ENCODE measurements at regions not wholly inside any gene's neighbourhood (a gene's known extent, or its start where the extent isn't known, plus 50 kb on each side); places are given as distances from the start of the nearest gene placed in this dataset.

- no peak for TF ChIP-seq CTCF (IDR thresholded peaks at IDR 0.05; ENCODE audit: low read depth, low read length, poor library complexity, severe bottlenecking)
- TF ChIP-seq EZH2phosphoT487 (IDR thresholded peaks at IDR 0.05; ENCODE audit: borderline replicate concordance, low read length): no peak
These were observed 1002.4 kb upstream of the PCDH9 start for GRCh38 chr13:68232351-68233130.

Data from DOHH2 (cell line).